Body of pancreas (tissue), 4 donors: ENCODE measurements at regions not wholly inside any gene's neighbourhood (a gene's known extent, or its start where the extent isn't known, plus 50 kb on each side); places are given as distances from the start of the nearest gene placed in this dataset.

Source experiments
- POLR2A ChIP-seq, 3 donors: fragments of 450-650 bp; IDR thresholded peaks; one replicate each; pipeline ENCODE4 v1.6.1; 2016; ENCODE audit warnings: antibody characterized with exemption in 3 of 3, mild to moderate bottlenecking in 2 of 3
- TF ChIP-seq, protein P1 (sequence below), 7 experiments: fragments of 450-650 bp in 4 of 7; fragments of 200-600 bp in 3 of 7; sonication (generic) in 3 of 7; IDR thresholded peaks; one replicate each; pipeline ENCODE4 v1.5.1; 2016 to 2019; ENCODE audit warnings: antibody characterized with exemption in 7 of 7

- TF ChIP-seq, protein P1, sequence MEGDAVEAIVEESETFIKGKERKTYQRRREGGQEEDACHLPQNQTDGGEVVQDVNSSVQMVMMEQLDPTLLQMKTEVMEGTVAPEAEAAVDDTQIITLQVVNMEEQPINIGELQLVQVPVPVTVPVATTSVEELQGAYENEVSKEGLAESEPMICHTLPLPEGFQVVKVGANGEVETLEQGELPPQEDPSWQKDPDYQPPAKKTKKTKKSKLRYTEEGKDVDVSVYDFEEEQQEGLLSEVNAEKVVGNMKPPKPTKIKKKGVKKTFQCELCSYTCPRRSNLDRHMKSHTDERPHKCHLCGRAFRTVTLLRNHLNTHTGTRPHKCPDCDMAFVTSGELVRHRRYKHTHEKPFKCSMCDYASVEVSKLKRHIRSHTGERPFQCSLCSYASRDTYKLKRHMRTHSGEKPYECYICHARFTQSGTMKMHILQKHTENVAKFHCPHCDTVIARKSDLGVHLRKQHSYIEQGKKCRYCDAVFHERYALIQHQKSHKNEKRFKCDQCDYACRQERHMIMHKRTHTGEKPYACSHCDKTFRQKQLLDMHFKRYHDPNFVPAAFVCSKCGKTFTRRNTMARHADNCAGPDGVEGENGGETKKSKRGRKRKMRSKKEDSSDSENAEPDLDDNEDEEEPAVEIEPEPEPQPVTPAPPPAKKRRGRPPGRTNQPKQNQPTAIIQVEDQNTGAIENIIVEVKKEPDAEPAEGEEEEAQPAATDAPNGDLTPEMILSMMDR (IDR thresholded peaks at IDR 0.05) = no peak
- no peak for TF ChIP-seq POLR2A (IDR thresholded peaks at IDR 0.05)
Measured at GRCh38 chr3:132854856-132855535, 132.8 kb upstream of the NPHP3 start.
